ENCODE measurements at regions not wholly inside any gene's neighbourhood (a gene's known extent, or its start where the extent isn't known, plus 50 kb on each side); places are given as distances from the start of the nearest gene placed in this dataset.

DNA sequence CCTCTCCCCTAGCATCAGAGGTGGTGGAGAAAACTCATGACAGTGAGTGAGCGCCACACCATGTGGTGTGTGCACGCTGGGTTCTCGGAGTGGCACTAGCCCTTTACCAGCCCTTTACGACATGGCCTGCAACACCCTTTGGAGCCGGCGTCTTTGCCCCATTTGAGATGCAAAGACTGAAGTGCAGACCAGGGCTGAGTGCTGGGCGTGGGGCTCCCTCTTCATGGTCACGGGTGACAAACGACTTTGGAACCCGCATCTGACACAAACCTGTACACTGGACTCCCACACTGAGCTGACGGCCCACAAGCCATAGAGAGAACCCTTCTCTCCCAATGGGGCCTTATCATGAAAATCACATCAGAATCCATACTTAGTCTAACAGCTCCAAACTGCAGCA is 76.8 kb upstream of the ALDH1L1 start:
- TF ChIP-seq, protein P1, sequence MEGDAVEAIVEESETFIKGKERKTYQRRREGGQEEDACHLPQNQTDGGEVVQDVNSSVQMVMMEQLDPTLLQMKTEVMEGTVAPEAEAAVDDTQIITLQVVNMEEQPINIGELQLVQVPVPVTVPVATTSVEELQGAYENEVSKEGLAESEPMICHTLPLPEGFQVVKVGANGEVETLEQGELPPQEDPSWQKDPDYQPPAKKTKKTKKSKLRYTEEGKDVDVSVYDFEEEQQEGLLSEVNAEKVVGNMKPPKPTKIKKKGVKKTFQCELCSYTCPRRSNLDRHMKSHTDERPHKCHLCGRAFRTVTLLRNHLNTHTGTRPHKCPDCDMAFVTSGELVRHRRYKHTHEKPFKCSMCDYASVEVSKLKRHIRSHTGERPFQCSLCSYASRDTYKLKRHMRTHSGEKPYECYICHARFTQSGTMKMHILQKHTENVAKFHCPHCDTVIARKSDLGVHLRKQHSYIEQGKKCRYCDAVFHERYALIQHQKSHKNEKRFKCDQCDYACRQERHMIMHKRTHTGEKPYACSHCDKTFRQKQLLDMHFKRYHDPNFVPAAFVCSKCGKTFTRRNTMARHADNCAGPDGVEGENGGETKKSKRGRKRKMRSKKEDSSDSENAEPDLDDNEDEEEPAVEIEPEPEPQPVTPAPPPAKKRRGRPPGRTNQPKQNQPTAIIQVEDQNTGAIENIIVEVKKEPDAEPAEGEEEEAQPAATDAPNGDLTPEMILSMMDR (IDR thresholded peaks at IDR 0.05), result no peak
- no peak for TF ChIP-seq ZFX (IDR thresholded peaks at IDR 0.05; ENCODE audit: borderline replicate concordance)
